Hematopoietic multipotent progenitor cell treated with erythropoietin and hydrocortisone succinate and interleukin-3 and kit ligand, for 17 days (in vitro differentiated cells): ENCODE measurements at regions not wholly inside any gene's neighbourhood (a gene's known extent, or its start where the extent isn't known, plus 50 kb on each side); places are given as distances from the start of the nearest gene placed in this dataset.
"Not testable (repeated sequence)": the region's sequence is repeated elsewhere in the genome, so short reads cannot be mapped to it uniquely, and the experiment has no call there.

ENCODE experiments used
- DNase-seq: peaks from one replicate; pipeline ENCODE4 v3.0.0-alpha.2; 2015; ENCODE audit warnings: low spot score

DNA sequence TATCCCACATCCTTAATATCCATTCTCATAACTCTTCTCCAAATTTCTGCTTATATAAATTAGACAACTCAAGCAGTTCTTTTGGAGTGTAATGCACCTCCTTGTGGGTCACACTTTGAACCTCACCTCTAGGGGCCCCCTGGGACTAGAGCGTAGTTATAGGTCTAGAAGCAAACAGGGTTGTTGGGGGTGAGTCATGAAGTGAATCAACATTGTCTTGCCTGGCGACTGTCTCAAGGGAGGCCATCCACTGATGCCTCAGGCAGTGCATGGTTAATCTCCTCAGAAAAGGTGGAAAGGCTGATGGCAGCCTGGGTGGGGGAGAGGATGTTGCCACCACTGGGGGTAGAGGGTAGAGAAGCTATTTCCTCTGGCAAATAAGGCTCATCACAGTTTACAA lies 129.1 kb downstream of the TNFRSF21 start:
- DNase-seq, result no peak

DNA sequence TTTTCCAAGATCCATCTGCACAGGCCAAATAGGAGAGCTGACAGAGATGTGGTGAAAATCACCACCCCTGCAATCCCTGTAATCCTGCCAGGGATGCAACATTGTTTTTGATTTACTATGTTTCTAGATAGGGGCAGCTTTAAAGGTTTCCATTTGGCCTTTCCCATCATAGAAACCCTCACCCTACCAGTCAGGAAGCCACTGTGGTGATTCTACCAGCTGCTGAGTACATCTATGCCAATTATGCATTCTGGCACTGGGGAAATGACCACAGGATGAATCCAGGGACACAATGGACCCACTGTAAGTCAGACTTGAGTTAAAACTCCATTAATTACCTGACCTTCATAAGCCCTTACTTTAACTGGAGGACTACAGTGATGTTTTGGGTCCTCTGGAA lies 130.4 kb downstream of the TNFRSF21 start:
- no peak for DNase-seq

GRCh38 chr6:47175656-47176055 lies 133.5 kb upstream of the ADGRF1 start:
- no peak for DNase-seq

DNA sequence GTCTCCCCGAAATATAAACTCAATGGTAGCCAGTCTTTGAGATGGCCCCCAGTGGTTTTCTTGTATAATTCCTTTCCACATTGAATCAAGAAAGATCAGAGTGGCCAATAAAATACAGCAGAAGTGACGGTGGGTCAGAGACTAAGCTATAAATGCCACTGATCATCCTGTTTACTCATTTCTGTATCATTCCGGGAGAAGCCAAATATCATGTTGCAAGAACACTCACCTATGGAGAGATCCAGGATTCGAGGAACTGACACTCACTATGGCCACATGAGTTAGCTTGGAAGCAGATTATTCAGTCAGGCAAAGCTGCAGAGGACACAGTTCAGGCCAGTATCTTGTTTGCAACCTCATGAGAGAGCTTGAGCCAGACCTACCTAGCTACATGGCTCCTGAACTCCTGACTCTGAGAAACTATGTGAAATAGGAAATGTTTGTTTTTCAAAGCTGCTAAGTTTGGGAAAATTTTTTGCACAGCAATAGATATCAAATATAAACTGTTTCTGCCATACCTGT lies 132.4 kb upstream of the ADGRF1 start:
- DNase-seq, result no peak

DNA sequence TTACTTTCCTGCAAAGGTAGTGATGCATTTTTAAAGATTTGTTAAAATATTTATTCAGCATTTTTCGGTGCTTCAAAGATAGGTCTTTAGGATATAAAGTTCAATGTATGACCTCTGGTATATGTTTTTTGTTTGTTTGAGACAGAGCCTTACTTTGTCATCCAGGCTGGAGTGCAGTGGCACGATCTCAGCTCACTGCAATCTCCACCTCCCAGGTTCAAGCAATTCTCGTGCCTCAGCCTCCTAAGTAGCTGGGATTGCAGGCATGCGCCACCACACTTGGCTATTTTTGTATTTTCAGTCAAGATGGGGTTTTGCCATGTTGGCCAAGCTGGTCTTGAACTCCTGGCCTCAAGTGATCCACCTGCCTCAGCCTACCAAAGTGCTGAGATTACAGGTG lies 131.9 kb upstream of the ADGRF1 start:
- DNase-seq, result not testable (repeated sequence)

DNA sequence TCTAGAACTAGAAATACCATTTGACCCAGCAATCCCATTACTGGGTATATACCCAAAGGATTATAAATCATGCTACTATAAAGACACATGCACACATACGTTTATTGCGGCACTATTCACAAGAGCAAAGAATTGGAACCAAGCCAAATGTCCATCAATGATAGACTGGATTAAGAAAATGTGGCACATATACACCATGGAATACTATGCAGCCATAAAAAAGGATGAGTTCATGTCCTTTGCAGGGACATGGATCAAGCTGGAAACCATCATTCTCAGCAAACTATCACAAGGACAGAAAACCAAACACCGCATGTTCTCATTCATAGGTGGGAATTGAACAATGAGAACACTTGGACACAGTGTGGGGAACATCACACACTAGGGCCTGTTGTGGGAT lies 131.0 kb upstream of the ADGRF1 start:
- not testable (repeated sequence) for DNase-seq

DNA sequence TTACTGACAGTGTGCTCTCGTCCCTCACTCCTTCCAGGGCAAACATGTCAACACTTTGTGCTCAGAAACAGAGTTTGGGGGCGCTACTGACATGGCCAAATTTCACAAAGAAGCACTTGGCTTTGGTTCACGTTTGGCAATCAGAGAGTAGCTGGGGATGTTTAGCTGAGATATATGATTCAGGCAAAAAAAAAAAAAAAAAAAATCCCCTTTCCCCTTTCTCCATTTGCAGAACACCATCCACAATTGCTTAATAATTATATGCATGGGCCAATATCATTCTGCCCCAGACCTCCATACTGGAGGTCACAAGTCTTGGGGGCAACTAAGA lies 128.4 kb upstream of the ADGRF1 start:
- DNase-seq, result no peak

- no peak for DNase-seq
Observed at GRCh38 chr6:47169785-47170616, 127.9 kb upstream of the ADGRF1 start.

DNA sequence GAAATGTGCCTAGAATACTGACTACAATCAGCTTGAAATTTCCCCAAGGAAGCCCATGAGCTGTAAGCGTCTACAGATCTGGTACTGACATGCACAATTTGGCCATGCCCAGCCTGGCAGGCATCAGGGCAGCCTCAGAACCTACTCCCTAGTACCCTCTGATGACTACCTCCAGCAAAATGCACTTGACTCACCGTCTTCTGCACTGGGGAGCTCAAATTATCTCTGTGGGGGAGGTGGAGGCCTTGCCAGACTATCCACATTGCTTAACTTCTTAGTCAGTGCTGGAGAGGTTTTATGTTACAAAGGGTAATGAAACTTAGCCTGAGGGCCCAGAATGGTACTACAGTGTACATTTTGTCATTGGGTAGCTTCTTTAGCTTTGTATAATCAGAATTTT lies 126.0 kb upstream of the ADGRF1 start:
- DNase-seq, result no peak

GRCh38 chr6:47165918-47166317 lies 123.8 kb upstream of the ADGRF1 start:
- DNase-seq, result no peak

- no peak for DNase-seq
Observed at GRCh38 chr6:47164877-47165276, 122.7 kb upstream of the ADGRF1 start.

GRCh38 chr6:47163536-47163935 lies 121.4 kb upstream of the ADGRF1 start:
- no peak for DNase-seq

DNA sequence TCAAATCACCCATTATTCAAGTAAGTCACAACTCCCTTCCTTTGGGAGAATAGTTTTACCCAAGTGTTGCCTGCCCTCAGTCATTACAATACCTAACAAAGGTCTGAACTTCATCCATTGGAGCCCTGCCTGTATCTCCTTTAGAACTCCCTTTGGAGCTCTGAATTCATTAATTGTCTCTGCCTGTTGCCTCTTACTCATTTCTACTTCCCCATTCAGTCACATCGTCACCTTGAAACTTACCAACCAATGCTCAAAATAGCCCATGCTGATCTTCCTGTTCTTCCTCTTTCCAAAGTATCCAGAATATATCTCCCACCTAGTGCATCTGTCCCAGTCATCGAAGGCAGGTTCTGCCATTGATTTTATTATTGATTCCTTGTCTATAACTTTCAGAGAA lies 120.7 kb upstream of the ADGRF1 start:
- DNase-seq, result no peak

DNA sequence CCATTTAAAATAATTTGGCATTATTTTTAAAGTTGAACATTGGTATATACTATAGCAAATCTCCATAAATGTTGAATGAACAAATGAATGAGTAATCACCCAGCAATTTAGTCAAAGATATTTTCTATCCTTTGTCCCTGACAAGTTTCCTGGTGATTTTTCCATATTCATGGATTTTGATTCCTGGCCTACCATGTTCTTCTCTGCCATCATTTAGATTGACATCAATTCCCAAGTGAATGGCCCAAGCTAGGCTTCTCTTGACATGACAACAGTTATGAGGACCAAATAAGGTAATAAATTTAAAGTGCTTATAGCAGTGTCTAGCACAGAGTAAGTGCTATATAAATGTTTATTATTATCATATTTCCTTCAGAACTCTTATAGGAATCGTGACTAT lies 120.1 kb upstream of the ADGRF1 start:
- DNase-seq, result no peak

DNA sequence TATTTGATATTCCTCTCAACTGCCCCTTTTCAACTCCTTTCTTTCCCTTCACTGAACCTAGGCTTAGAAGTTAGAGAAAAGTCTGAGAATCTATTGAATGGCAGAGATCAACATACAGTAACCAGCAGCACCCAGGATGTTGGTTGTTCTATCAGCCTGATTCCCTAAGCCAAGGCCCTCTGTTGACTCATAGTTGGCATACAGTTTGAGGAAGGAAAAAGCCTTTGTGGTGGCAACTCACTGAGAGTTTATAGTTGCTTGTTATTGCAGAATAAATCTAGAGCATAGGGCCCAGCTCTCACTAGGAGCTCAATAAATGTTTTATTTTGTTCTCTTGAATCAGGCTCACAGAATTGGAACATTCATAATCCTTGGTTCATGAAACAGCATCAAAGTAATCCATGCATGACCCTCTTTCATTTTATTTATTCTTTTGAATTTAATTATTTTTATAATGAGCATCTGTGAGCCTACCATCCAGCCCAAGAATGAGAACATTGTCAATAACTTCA lies 119.1 kb upstream of the ADGRF1 start:
- DNase-seq, result no peak

DNA sequence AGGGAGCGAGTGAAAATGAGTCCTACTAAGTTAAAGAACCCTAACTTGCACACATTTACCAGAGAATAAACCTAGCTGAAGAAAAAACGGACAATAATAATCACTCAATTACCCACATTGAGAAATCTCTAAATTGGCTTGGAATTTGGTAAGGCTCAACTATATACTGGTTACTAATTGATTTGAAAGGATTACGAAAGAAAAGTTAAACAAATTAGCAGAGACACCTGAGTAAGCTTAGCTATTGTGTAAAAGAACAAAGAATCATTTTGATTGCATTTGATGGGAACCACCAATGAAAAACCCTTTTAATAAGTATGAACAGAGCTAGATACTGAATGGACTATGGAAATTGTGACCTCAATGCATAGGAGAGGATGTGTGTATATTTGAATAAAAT lies 118.6 kb upstream of the ADGRF1 start:
- DNase-seq, result no peak

GRCh38 chr6:47159763-47160162 lies 117.6 kb upstream of the ADGRF1 start:
- no peak for DNase-seq

GRCh38 chr6:47157653-47158219 lies 115.6 kb upstream of the ADGRF1 start:
- no peak for DNase-seq

GRCh38 chr6:47157063-47157462 lies 114.9 kb upstream of the ADGRF1 start:
- no peak for DNase-seq

DNA sequence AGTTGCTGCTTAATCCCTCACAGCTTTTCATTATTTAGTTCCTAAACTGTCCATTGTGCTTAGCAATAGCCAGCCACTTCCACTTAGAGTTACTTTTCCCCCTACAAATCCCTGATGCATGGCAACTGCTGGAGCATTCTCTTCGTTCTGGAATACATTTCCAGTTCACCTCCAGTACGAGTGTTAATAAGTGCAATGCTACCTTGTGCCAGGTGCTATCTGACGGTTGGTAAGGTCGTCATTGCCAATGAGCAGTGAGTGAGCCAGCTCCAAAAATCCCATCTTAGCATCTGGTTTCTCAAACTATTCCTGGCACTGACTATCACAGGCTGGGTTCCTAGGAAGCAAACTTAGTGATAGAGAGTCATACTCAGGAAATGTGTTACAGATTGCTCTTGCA lies 114.1 kb upstream of the ADGRF1 start:
- no peak for DNase-seq

DNA sequence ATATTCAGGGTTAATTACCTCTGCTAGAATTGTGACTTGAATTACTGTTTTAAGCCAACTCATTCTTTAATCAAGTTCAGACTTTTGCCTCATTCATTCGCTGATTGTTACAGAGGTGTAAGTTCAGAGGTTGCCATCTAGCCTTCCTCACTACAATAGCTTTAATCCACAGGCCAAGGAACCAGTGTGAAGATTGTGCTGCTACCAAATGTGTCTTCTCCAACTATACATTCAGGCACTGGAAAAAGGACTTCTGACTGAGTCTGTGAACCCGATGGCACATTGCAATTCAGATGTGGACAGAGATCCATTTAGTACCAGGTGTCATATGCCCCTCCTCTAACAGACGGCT lies 111.2 kb upstream of the ADGRF1 start:
- DNase-seq, result no peak

GRCh38 chr6:47152666-47153403 lies 110.7 kb upstream of the ADGRF1 start:
- no peak for DNase-seq
